Heart right ventricle (tissue), 16 donors: ENCODE measurements at regions not wholly inside any gene's neighbourhood (a gene's known extent, or its start where the extent isn't known, plus 50 kb on each side); places are given as distances from the start of the nearest gene placed in this dataset.

ENCODE experiments used
- ATAC-seq, 8 donors: fragments of 200-7000 bp; cut with Tn5 transposase; one replicate each; pipeline ENCODE4 v1.9.1; 2020; ENCODE audit warnings: mild to moderate bottlenecking in 8 of 8, moderate library complexity in 8 of 8, moderate number of reproducible peaks in 1 of 8
- DNase-seq, 2 donors: peaks; one replicate each; pipeline ENCODE4 v3.0.0-alpha.2; 2020
- H3K27ac ChIP-seq, 10 donors: fragments of 200-600 bp; sonication (generic) in 2 of 10; one replicate each; pipeline versions ENCODE4 v1.5.0 to v1.8.0; 2020 to 2022; ENCODE audit warnings: mild to moderate bottlenecking in 3 of 10
- H3K27me3 ChIP-seq, 7 donors: fragments of 200-600 bp; one replicate each; pipeline ENCODE4 v1.8.0; 2021 to 2022; ENCODE audit warnings: mild to moderate bottlenecking in 2 of 7
- H3K36me3 ChIP-seq, 9 donors: fragments of 200-600 bp; sonication (generic) in 1 of 9; one replicate each; pipeline versions ENCODE4 v1.5.0 to v1.8.0; 2020 to 2022; ENCODE audit warnings: mild to moderate bottlenecking in 2 of 9
- H3K4me1 ChIP-seq, 9 donors: fragments of 200-600 bp; sonication (generic) in 1 of 9; one replicate each; pipeline versions ENCODE4 v1.5.0 to v1.8.0; 2020 to 2022; ENCODE audit warnings: mild to moderate bottlenecking in 4 of 9
- H3K4me3 ChIP-seq, 10 donors: fragments of 200-600 bp; sonication (generic) in 2 of 10; one replicate each; pipeline versions ENCODE4 v1.5.0 to v1.8.0; 2020 to 2022; ENCODE audit warnings: mild to moderate bottlenecking in 7 of 10, moderate library complexity in 2 of 10
- H3K9me3 ChIP-seq, 11 donors: fragments of 200-600 bp in 10 of 11; sonication (generic) in 2 of 11; one replicate each; pipeline versions ENCODE4 v1.5.0 to v1.8.0; 2013 to 2022; ENCODE audit warnings: mild to moderate bottlenecking in 2 of 11, control low read depth in 1 of 11, moderate library complexity in 1 of 11
- CTCF ChIP-seq, 9 donors: fragments of 200-600 bp; sonication (generic) in 2 of 9; IDR thresholded peaks; one replicate each; pipeline versions ENCODE4 v1.5.0 to v1.8.0; 2021 to 2022; ENCODE audit warnings: antibody characterized with exemption in 9 of 9, mild to moderate bottlenecking in 5 of 9, moderate library complexity in 1 of 9
- WGBS, 2 donors: extraction: QIAGEN DNeasy Blood & Tissue Kit; methylation state at CpG; one replicate each; pipeline ENCODE4 v1.1.7; 2013; ENCODE audit warnings: inconsistent platforms in 1 of 2; 5-methylcytosine and 5-hydroxymethylcytosine counted together
- intact Hi-C, 10 donors: fragments of 100-400 bp; cut with DNase I; formaldehyde crosslinking; loops; one replicate each; pipeline versions ENCODE4 v1.11.1 to v1.14.2; 2022
- donor health status: Arrhythmogenic right ventricular cardiomyopathy.
- donor health status: ischemic (EF 13 %, LVEDD 7.1; RV severe dilation, severe dysfunction).
- donor health status: healthy with polysubstance abuse.
- donor health status: DM: no; HTN: yes; CAD: no.
- donor health status: DM: no; HTN: no; CAD: no.
- donor health status: ischemic (EF 25% LVEDD 6.9; RV normal size, moderate dysfunction).
- donor health status: ischemic (EF 25% LVEDD 5.7; RV mildly dilated, moderate dysfunction).
- donor health status: healthy.
- donor health status: DM: yes; HTN: yes; CAD: no.
- donor health status: Ischemic cardiomyopathy.
- donor health status: ischemic (EF 35%, LVEDD 5.7; RV mildly dilated, moderate dysfunction).
- donor health status: nonischemic (EF 11% LVEDD 7.7; RV severe dilation, severe dysfunction).
- donor health status: DM: yes; HTN: yes; CAD: no.
- donor health status: PGD.
- donor health status: ischemic (EF 29% LVEDD 5.4; RV normal size, mild dysfunction).
- donor health status: nonischemic (EF 23%, LVEDD 6.1; RV moderate dilation, normal function).

- H3K4me1 ChIP-seq: no peaks in the 10 kb centered on the region
- DNase-seq (no peak), ATAC-seq (no peak)
- TF ChIP-seq CTCF (IDR thresholded peaks at IDR 0.05): no peak
- intact Hi-C loops: no loop called here
- no peaks in the 10 kb centered on the region for H3K27me3 ChIP-seq
- no peaks in the 10 kb centered on the region for H3K36me3 ChIP-seq
- H3K27ac ChIP-seq: no peak overlapping the region
- WGBS, 2 donors: 84 to 85% methylated on average over 1 of the region's 1 CpG
- peaks cover 0 to 47% (median 0%) of the 10 kb centered on the region in 11 donors for H3K9me3 ChIP-seq
- H3K4me3 ChIP-seq: no peak overlapping the region
These were observed 222.0 kb upstream of the DPPA4 start for GRCh38 chr3:109559389-109559788.

- no peaks in the 10 kb centered on the region for H3K27me3 ChIP-seq
- no peak for TF ChIP-seq CTCF (IDR thresholded peaks at IDR 0.05)
- WGBS, 2 donors: 80 to 84% methylated on average over 7 of the region's 7 CpGs
- no peak overlapping the region for H3K27ac ChIP-seq
- H3K36me3 ChIP-seq: no peaks in the 10 kb centered on the region
- DNase-seq (no peak), ATAC-seq (no peak)
- no peaks in the 10 kb centered on the region for H3K4me1 ChIP-seq
- peaks cover 0 to 26% (median 0%) of the 10 kb centered on the region in 11 donors for H3K9me3 ChIP-seq
- H3K4me3 ChIP-seq: no peak overlapping the region
- intact Hi-C loops: no loop called here
These were observed 225.8 kb upstream of the DPPA4 start for GRCh38 chr3:109563149-109563548.

- no peak for TF ChIP-seq CTCF (IDR thresholded peaks at IDR 0.05)
- Histone ChIP-seq H3K36me3 (no peaks in the 10 kb centered on the region), H3K9me3 (no peaks in the 10 kb centered on the region), H3K27ac (no peak overlapping the region), H3K27me3 (no peaks in the 10 kb centered on the region), H3K4me3 (no peak overlapping the region), H3K4me1 (no peaks in the 10 kb centered on the region)
- 61 to 65% methylated on average over 2 of the region's 2 CpGs for WGBS, 2 donors
- DNase-seq (no peak), ATAC-seq (no peak)
- intact Hi-C loops: no loop called here
These were observed 231.9 kb upstream of the DPPA4 start for GRCh38 chr3:109569135-109569846.

GRCh38 chr3:109570408-109570807 is 233.1 kb upstream of the DPPA4 start:
- no peak overlapping the region for H3K4me3 ChIP-seq
- WGBS, 2 donors: 87 to 95% methylated on average over 2 of the region's 2 CpGs
- no peak for ATAC-seq
- intact Hi-C loops: no loop called here
- H3K36me3 ChIP-seq: no peaks in the 10 kb centered on the region
- TF ChIP-seq CTCF (IDR thresholded peaks at IDR 0.05): no peak
- H3K27ac ChIP-seq: no peak overlapping the region
- no peaks in the 10 kb centered on the region for H3K4me1 ChIP-seq
- DNase-seq: no peak
- no peaks in the 10 kb centered on the region for H3K9me3 ChIP-seq
- H3K27me3 ChIP-seq: no peaks in the 10 kb centered on the region
